Left lobe of liver (tissue), 2 donors: ENCODE measurements at regions not wholly inside any gene's neighbourhood (a gene's known extent, or its start where the extent isn't known, plus 50 kb on each side); places are given as distances from the start of the nearest gene placed in this dataset.
"Not testable (repeated sequence)": the region's sequence is repeated elsewhere in the genome, so short reads cannot be mapped to it uniquely, and the experiment has no call there.

Experiments
- ATAC-seq: fragments of 200-7000 bp; cut with Tn5 transposase; one replicate; pipeline ENCODE4 v1.9.1; 2020; ENCODE audit warnings: mild to moderate bottlenecking, moderate library complexity
- DNase-seq: peaks from one replicate; pipeline ENCODE4 v3.0.0-alpha.2; 2020; ENCODE audit warnings: low spot score
- donor health status: DM: no; HTN: no; CAD: no; lungs with moderate emphysema.
- donor health status: DM: no; HTN: yes; CAD: no.

DNA sequence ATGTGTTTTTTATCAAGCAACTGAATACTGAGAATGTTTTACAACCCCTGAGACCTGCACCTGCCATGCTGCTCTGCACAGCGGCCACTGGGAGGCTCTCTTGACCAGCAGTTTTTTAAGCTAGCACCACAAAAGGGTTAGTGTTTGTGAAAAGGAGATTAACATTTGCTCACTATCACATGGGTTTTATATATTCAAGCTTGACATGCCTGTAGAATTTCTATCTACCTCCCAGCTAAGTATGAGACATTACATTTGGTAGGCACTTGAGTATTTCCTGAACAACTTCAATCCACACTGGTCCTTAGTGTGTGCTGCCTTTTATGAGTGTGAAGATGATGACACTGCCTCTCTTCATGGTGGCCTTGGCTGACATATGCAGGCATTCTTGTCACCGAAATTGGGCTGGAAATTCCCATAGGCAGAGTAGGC, 1238.9 kb downstream of the UQCRFS1 start:
- ATAC-seq (peak; percentile 72), DNase-seq (no peak)

DNA sequence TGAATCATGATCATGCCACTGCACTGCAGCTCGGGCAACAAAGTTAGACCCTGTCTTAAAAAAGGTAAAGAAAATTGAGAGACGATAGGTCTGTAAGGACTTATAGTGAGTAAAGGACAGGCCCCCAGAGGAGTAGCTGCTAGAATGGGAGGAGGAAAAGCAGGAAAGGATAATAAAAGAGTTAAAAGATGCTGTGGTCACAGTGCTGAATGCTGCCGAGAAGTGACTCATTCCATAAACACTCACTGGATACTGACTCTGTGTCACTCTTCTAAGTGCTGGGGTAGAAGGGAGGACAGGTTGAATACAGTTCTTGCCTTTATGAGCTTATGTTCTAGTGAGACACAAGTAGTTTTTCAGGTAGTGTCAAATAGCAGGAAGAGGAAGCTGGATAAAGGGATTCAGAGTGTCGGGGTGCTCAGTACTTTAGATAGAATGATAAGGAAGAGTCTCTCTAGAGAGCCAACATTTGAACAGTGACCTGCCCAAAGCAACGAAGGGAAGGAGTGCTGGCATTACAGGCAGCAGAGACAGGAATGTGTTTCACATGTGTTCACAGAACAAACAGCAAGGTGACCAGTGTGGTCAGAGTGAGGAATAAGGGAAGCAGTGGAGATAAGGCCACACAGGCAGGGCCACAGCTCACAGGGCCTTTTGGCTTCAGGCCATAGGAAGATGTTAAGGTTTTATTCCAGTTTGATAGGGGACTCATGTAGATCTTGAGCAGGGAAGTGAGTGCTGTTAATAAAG, 1240.5 kb downstream of the UQCRFS1 start:
- no peak for DNase-seq
- no peak for ATAC-seq

DNA sequence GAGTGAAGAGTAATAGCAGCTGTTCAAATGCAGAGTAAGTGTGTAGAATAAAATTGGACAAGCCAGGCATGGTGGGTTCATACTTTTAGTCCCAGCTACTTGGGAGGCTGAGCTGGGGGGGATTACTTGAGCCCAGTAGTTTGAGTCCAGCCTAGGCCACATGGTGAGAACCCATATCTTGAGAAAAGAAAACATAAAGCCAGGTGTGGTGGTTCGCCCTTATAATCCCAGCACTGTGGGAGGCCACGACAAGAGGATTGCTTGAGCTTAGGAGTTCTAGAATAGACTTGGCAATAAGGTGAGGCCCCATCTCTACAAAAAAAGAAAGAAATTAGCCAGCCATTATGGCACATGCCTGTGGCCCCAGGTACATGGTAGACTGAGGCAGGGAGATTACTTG, 1241.1 kb downstream of the UQCRFS1 start:
- ATAC-seq (no peak), DNase-seq (no peak)

DNA sequence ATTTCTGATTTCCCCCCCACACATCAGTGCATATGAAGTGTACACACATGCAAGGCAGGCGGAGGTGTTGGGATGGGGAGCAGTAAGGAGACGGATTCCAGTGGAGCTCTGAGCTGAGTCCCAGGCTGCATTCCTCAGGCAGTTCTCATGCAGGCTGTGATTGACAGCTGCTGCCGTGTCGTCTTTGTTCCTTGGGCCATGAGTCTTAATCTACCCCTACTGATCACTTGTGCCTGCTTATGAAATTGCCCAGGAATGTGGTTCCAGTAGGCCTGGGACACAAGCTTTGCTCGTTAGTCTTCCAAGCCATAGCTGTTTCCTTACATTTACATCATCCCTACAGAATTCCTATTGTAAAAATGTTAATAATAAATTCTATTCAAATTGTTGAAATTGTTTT, 1241.9 kb downstream of the UQCRFS1 start:
- DNase-seq (no peak), ATAC-seq (no peak)

DNA sequence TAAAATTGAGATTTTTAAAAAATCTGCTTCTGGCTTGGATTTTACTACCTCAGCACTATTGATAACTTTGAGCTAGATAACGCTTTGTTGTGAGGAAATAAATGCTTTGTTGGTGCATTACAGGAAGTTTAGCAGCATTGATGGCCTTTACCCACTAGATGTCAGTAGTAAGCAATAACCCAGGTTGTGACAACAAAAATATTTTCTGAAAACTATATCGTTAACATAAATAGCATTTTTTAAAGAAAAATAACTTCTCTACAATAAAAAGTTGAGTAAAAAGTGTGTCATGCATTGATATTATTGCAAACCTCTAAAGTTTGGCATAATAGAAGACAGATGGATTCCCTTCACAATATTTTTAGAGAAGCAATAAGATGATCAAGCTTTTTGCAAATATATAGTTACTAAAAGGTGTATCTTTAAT, 1246.5 kb downstream of the UQCRFS1 start:
- ATAC-seq (peak; percentile 77), DNase-seq (no peak)

DNA sequence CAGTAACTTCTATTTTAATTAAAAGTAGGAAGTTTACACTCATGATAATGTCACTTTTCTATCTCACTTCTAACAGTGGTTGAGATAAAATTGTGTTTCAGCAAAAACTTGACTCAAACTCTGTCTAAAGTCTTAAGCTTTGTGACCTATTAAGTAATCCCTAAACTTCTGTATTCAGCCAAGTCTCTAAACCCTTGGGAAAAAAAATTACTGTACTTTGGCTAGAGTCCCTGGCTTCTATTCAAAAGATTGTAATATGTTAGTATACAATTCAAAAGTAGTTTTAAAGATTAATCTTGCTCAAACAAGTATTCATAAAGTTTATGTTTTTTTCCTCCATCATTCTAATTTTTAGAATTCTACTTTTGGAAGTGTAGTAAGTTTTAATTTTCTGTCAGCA, 1248.8 kb downstream of the UQCRFS1 start:
- no peak for ATAC-seq
- no peak for DNase-seq

DNA sequence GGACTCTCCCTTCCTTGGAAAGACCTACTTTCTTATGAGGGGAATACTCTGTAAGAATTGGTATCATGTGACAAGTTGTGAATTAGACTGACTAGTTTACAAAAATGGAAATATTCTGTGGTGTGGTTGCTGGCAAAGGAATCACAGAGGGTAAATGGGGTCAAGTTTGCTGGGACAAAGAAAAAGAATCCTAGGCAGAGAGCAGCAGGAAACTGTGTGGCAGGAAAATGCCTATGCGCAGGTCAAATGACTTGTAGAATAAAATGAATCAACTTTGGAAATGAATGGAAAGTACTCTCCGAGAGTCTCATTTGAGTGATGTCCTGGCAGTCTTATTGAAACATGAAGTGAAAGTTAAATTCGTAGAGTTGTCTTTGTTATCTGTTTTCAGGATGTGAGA, 1250.7 kb downstream of the UQCRFS1 start:
- ATAC-seq = no peak
- DNase-seq = no peak

DNA sequence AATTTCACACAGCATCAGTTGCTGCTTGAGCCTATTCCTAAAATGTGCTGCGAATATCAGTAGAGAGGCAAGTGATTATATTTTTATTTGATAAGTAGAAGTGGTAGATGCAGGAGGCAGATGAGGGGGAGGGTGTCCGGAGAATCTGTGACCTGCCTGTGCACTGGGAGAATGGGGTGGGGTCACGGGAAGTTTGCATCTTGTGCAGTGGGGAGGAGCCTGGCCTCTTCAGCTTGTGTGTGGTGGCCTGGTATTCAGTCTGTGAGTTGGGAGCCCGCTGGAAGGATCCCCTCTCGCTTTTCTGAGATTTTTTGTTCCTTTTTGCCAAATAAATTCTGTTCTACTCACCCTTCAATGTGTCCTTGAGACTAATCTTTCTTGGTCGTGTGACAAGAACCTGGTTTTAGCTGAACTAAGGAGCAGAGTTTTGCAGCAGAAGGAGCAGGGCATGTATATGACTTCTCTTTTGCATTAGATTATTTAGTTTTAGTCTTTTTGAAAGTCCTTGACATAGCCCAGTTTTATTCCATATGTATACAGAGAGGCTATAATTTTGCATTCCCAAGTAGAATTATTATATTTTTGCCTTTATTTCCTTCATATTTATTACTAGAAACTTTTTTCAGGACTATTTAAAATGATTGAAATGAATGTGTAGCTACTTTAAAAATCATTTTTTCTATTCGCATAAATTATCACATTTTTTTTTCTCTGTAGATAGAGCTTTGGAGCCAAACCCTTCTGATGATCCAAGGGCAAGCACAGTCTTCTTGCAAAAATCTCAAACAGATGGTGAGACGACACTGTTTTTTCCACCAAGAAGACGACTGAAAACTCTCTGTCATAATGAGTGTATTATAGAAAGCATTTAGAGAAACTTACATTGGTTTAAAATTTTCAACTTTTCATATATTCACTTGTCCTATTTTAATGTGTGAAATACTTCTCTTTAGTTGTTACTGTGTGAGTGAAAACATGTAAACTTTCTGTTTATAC, 1257.2 kb downstream of the UQCRFS1 start:
- no peak for DNase-seq
- ATAC-seq = no peak

DNA sequence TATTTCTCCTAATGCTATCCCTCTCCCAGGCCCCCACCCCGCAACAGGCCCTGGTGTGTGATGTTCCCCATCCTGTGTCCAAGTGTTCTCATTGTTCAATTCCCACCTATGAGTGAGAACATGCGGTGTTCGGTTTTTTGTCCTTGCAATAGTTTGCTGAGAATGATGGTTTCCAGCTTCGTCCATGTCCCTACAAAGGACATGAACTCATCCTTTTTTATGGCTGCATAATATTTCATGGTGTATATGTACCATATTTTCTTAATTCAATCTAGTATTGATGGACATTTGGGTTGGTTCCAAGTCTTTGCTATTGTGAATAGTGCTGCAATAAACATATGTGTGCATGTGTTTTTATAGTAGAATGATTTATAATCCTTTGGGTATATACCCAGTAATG, 1270.3 kb downstream of the UQCRFS1 start:
- DNase-seq, ATAC-seq: not testable (repeated sequence)

DNA sequence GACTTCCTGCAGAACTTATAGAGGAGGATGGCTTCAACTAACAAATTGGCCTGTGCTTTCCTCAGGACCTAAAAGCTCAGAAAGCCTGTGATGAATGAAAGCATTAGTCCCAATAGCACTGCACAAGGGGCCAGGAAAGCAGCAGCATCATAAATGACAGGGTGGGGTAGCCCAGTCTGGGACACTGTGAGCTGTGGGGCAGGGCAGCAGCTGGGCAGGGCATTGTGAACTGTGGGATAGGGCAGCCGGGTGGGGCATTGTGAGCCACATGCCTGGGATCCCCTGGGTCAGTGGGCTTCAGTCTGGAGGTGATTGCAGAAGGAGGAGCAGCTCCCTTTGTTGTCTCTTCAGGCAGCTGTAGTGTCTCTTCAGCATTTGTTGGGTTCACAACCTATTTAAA, 1276.8 kb downstream of the UQCRFS1 start:
- DNase-seq = no peak
- ATAC-seq = no peak

DNA sequence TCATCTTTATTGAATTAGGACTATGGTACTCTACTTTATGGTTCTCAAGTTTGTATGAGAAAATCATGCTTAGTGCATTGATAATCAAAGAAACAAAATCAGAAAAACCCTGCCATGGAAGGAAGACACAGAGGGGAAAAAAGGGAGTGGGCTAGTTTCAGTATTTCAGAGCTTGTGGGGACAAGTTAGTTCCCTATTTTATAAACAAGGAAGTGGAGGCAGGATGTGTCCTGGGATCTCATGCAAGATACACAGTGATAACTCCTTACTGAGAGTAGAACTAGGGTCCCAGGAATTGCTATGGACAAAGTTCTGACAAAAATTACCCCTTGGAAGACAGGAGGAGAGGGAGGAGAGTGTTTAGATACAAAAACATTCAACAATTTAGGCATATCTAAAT, 1277.3 kb downstream of the UQCRFS1 start:
- DNase-seq = no peak
- ATAC-seq = no peak

DNA sequence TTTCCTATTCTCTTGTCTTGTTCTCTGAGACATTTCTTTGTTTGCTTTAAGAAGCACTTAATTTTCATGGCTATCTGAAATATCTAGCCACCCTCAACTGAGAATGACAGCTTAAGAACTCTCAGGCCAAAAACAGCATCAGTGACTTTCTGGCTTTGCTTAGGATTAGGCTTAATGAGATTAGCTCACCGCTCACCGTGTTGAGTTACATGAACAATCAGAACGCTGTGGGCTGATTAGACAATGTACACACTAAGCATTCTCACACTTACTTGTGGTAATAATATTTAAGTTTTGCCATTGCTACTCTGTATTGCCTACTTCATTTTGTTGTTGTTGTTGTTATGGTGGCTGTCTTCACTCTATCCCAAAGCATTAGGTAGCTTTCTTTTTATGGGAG, 1283.6 kb downstream of the UQCRFS1 start:
- no peak for ATAC-seq
- no peak for DNase-seq

DNA sequence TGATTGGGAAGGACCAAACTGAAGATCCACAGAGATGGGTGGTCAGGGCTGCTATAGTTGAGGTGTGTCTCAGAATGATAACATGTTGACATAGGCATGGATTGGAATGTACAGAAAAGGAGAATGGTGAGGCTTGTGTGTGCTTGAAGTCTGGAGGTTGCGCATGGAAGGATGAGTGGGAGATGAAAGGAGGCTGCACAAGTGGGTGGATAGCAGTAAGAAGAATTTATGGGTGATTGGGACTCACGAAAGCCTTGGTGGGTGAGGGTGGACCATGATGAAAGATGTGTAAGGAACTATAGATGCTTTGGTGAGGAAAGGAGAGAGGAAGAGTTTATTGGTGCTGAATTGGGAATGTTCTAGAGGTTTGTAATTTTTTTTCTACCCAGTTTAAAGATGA, 1287.7 kb downstream of the UQCRFS1 start:
- DNase-seq (no peak), ATAC-seq (no peak)

DNA sequence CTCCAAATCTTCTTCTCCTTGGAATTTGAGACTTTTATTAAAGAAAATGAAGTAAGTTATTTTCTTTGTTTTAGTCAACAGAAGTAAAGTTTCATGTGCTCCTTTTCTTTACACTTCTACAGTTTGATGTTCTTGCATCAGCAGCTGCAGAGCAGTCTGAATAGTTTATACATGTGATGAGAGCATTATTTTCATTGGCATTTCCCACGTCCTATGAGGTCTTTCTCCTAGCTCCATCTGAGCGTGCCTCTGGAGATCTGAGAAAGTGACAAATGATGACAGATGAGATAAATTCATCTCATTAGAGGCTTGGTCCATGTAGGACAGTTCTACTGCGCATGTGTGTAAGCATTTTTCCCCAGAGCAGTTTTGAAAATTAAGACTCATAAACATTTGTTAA, 1290.0 kb downstream of the UQCRFS1 start:
- DNase-seq = no peak
- ATAC-seq = no peak

DNA sequence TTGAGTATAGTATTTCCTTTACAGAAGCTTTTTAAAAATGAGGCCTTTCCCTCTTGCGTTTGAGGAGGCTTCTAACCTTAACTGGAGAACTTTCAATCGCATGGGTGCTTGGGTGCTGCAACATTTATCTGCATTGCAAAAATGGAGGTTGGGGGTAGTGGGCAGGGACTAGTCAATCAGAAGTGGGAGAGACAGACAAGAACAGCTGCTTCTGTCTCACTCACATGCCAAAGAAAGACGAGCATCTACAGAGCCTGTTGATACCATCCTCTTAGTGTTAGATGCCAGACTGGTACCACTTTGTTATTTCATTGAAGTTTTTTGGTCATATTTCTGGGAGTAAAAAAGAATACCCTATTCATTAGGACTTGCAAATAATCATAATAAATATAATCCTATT, 1292.2 kb downstream of the UQCRFS1 start:
- DNase-seq = no peak
- no peak for ATAC-seq

DNA sequence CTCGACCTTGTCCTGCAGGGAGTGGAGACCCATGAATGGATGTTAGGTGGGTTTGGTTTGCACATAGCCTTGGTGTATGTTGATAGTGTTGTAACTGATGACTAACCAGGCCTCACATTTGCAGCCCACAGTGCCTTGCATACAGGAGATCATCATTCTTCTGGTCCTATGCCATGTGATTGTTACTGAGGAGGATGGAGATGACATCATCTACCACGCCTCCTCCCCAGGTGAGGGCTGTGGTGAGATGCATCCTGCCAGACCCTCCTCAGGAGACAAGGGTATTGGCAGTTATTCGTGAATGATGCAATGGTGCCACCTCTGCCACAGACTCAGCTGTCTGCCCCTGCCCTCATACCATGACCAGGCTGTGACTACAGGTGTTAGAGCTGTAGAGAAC, 1294.1 kb downstream of the UQCRFS1 start:
- no peak for DNase-seq
- ATAC-seq = no peak

DNA sequence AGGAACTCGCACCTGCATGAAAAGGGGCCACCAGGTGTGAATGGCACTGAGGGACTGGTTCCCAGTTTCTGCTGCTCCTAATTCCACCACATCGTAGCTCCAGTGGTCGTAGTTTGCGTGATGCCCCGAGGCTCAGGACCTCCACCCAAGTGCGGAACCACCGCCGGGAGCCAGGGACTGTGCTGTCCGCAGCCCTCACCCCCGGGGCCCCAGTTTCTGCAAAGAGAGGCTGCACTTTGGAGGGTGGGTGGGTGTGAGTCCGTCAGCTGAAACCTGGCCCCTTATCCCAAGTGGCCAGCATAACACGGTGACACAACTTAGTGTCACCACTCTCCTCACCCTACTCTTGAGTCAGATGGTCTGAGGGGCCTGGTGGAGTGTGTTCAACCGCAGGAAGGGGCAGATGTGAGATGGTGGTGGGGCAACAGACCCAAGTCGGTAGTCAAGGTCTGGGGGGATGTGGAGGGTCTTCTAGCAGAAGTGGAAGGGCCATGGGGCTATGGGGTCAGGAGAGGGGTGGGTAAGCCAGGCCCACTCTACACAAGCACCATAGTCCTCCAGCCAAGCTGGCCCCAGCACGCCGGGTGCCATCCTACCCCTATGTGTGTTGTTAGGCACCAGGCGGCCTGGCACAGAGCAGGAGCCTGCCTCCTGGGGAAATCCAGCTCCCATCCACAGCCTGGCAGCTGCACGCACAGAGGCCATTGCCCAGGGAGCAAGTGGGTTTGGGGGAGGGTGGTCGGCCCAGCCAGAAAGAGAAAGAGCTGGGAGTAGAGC, 1301.6 kb downstream of the UQCRFS1 start:
- DNase-seq (no peak), ATAC-seq (no peak)

DNA sequence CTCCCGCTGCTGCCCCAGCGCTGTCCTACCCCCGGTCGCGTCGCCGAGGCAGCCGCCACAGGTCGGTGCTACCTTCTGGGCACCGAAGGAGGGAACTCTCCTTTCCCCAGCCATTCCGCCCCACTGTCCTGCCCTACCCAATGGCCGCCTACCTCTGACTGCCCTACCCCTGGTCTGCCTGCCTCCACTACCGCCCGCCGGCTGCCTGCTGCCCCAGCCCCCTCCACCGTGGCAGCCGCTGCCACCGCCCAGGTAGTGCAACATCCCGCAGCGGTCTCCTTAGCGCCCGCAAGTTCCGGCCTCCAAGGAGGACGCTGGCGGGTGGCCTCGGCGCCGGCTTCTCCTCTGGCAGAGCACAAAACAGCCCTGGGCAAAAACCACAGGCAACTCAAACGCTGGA, 1303.1 kb downstream of the UQCRFS1 start:
- no peak for ATAC-seq
- no peak for DNase-seq

DNA sequence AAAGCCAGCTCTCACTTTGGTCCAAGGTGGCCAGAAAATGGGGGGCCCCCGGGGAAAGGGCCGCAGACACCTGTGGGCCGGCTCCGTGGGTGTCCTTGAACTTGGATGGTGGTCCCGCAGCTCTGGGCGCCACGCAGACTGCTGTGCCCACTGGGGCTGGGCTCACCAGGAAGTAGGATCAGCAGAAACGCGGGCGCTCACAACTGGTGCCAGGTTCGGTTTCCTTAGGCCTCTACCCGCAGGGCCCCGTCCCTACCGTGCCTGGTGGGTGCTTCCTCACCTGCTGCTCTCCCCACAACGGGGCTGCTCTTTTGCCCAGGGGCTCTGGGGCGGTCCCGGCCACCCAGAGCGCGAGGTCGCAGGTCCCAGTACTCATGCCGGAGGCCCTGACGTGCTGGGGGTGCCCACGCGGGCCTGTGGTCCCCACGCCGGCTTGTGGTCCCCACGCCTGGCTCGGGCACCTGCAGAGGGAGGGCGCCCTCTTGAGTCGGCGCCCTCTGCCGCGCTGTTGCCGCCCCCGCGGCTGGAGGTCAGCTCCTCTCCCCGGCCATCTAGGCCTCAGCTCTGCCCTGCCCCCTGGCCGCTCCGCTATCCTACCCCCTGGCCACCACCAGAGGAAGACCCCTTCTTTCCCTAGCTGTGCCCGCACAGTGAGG, 1303.6 kb downstream of the UQCRFS1 start:
- ATAC-seq (no peak), DNase-seq (no peak)

DNA sequence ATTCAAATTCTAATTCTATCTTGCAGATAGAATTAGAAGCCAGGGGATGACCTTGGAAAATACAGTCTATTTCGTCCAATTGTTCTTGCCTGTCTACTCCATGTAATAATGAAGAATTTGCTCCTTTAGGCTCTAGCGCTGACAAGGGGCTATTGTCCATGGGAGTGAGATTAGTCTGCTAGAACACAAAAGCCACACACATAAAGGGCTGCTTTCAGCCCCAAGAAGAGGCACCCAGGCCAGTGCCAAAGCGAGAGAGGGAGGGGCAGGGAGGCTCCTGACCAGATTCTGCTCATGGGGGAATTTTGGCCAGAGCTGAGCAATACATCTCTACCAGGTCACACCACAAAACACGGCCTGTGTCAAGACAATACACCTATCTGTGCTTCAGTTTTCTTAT, 1306.9 kb downstream of the UQCRFS1 start:
- DNase-seq (no peak), ATAC-seq (no peak)

DNA sequence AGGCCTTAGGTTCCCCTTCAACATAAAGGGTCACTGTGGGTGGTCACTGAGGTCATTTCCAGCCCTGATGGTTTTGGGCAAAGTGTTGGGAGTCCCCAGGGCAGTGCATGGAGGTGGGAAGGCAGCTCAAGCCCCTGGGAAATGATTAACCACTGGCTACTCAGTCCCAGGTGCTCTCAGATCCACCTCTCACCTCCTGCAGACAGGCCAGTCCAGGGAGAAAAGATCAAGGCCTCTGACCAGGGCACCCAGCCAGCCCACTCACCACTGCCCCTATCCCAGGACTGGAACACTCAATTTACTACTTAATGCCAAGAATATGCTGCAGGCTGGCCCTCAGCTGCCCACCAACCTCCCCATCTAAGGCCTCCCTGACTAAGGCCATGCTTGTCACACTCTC, 1307.9 kb downstream of the UQCRFS1 start:
- peak; percentile 76 for ATAC-seq

More for the DNA sequence above, 1307.9 kb downstream of the UQCRFS1 start:
- DNase-seq = peak; percentile 77
